Stimulated activated CD4-positive, alpha-beta T cell treated with anti-CD3 and anti-CD28 coated beads, Interleukin-1b, Interleukin-23, amount 100 ng/mL, for 1 hour (primary cell): ENCODE measurements at regions not wholly inside any gene's neighbourhood (a gene's known extent, or its start where the extent isn't known, plus 50 kb on each side); places are given as distances from the start of the nearest gene placed in this dataset.

Source experiments
- DNase-seq, 2 donors: peaks; one replicate each; pipeline ENCODE4 v3.0.0-alpha.2; 2020; ENCODE audit warnings: low read depth in 2 of 2

DNA sequence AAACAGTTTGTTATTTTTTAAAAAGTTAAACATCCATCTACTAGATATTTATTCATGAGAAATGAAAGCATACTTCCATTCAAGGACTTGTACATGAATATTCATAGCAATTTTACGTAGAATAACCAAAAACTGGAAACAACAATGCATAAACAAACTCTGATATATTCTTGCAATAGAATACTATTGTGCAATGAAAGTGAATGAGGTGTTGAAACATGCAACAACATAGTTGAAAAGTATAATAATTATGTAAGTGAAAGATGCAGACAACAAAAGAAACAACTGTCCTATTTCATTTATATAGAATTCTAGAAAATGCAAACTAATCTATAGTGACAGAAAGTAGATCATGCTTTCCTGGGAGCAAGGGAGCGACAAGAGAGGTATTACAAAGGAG, 206.6 kb upstream of the KLHL29 start:
- no peak for DNase-seq

DNA sequence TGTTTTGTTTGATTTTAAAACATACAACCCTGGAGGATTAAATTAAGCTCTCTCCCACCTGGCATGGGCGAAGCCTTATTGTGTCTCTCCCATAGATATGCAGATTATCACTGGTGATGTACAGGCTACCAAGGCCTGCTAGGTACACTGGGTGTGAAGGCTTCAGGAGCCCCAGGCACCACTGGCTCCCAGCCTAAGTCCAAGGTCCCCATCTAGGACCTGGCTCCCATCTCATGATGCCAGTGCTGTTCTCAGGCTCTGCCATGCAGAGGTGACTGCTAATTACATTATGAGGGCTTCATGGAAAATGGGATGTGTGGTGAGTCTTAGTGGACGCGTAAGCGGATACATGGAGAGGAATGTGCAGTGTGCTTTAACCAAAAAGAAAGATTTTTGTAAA, 201.2 kb upstream of the KLHL29 start:
- no peak for DNase-seq

DNA sequence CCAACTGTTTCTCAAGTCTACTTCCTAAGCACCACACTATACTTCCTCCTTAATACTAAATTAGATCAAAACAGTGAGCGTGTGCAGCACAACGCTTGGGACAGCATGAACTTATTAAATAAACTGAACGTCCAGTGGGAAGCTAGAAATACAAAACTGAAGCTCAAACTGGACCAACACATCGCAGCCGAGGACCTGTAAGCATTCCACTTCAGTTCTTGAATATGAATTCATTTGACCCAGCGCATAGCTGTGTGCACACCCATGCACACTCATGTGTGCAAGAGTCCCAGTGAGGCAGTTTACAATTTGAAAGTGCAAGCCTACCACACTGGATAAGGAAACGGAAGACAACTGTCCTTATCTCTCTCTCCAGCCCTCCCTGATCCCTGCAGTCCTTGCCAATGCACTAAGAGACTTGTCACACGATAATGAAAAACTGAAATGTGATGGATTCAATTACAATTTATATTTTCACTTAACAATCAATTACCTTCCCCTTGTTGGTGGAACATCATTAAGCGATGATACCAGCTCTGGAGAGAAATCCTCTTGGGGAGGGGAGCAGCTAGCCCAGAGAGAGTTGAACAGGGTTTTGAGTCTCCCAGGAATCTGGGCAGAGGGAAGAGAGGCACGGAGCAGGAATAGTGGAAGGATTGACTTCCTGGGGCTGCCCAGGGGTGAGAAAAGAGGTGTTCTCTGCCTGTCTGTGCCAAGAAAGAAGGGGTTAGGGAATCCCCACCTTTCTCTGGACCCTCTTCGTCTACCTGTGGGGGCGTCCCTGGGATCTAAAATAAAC, 186.5 kb upstream of the KLHL29 start:
- no peak for DNase-seq

- no peak for DNase-seq
Observed at GRCh38 chr2:23199115-23199918, 185.7 kb upstream of the KLHL29 start.

DNA sequence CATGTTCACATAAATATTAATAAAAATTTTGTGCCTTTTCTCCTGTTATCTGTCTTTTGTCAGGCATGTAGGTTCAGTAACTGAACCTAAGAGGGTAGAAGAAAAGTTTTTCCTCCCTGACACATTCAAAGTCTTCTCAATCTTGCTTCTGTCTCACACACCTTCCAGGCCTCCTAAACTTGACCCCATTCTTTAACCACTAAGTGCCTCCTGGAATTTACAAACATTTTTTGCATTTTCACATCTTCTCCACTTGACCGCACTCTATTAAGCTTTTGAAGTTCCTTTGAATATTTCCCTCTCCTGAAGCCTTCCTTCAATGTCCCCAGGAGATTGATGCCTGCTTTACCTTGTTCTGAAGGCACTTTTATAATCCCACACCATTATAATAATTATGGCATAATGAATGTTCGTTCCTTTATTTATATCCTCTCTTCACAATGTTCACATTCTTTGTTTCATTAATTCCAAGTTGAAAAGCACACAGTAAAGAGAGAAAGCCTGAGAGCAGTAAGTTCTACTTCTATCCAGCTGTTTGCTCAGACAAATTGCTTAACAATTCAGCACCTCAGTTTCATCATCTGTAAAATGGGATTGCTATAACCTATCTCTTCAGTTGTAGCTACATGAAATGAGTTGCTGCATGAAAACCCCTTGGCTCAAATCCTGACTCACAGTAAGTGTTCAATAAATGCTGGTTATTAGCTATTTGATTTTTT, 184.8 kb upstream of the KLHL29 start:
- DNase-seq, result no peak

DNA sequence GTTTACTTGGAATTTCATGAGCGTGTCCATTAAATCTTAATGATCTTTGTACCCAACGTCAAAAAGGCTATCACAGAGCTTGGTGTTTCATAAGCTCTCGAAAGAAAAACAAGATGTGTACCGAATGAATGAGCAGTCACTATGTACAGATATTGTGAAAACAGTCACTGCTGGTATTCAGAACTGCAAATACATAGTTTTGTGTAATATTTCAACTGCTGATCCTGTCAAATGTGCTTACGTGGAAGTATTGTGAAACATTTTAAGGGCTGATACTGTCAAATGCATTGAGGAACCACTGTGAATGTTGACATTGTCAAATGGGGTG, 184.2 kb upstream of the KLHL29 start:
- DNase-seq, result no peak

DNA sequence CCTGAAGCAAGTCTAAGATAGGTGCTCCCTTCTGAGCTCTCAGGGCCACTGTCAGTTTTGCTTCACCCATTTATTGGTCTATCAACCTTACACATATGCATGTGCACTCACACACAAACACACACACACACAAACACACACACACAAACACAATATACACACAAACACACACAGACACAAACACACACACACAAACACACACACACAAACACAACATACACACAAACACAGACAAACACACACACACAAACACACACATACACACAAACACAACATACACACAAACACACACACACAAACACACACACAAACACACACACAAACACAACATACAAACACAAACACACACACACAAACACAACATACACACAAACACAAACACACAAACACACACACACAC, 181.6 kb upstream of the KLHL29 start:
- no peak for DNase-seq

DNA sequence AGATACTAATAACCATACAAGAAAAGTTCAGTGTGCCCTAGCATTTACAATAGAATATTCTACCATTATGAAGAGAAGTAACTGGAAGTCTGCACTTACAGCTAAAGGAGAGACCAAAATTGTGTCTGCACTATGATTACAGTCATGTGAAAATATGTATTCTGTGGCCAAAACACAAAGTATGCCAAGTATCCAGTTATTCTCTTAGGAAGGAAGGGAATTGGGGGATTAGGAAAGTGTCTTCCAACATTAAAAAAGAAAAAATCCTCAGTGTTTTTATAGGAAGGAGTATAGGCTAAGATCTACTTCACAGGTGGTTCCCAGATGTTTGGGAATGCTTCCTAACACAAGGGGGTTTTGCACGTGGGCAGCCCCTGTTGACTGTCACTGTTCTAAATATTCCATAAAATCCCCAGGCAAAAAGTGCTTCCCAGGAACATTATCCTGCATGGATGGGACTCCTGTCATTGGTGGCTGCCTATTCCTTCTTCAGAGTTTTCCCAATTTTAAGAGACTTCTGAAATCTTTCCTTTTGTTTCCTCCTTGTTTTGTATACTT, 180.2 kb upstream of the KLHL29 start:
- no peak for DNase-seq

DNA sequence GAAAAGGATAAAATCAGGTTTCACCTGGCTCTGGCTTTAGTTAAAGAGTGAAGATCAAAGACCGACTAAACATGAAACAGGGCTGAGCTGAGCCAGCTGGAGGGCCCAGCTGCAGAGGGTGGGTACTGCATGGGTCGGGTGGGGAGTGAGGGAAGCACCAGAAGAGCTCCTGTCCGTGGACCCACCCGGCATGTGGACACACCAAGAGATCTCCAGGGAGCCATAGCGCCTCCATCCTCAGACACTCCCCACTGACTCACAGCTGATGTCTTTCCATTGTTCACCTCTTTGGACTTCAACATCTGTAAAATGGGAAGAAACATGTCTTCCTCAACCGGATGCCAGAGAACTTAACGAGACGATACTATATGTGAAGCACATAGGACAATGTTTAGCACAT, 178.3 kb upstream of the KLHL29 start:
- no peak for DNase-seq

GRCh38 chr2:23207871-23208270, 177.1 kb upstream of the KLHL29 start:
- no peak for DNase-seq

GRCh38 chr2:23208339-23208738, 176.6 kb upstream of the KLHL29 start:
- no peak for DNase-seq

- DNase-seq, result no peak
Observed at GRCh38 chr2:23209059-23209458, 175.9 kb upstream of the KLHL29 start.

- DNase-seq, result no peak
Observed at GRCh38 chr2:23211987-23212583, 172.9 kb upstream of the KLHL29 start.

- DNase-seq, result no peak
Observed at GRCh38 chr2:23213196-23213595, 171.8 kb upstream of the KLHL29 start.

DNA sequence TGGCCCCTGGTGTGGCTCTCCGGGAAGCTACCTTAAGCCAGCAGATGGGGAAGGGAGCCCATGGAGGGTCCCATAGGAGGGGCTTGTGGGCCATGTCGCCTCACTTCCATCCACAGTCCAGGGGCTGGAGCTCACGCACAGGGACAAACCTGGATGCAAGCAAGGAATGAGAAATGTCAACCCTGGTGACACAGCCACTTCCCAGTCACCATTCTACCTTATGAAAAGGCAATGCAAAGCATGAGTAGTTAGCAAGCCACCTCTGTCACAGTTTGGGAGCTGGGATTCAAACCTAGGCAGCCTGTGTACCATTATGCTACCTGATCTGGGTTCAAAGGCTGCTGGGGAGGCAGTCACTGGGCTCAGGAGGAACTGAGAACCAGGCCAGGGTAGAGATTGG, 170.0 kb upstream of the KLHL29 start:
- no peak for DNase-seq

DNA sequence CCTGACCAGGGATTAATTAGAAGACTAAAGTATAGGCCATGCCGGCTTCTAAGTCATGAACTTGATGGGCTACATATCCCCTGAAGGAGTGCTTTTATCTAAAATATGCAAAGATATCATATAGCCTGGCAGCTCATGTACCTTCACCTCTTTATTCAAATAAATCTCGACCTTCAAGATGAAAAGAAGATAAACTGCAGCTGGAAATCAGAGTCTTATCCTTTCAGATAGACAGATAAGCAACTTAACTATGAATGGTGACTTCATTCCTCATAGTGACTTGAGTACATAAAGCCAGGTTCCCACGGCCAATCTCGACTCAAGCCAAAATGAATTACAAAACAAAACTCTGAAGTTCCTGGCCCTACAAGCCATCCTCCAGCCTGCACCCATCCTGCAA, 165.3 kb upstream of the KLHL29 start:
- no peak for DNase-seq

GRCh38 chr2:23220513-23221094, 164.4 kb upstream of the KLHL29 start:
- DNase-seq, result no peak

DNA sequence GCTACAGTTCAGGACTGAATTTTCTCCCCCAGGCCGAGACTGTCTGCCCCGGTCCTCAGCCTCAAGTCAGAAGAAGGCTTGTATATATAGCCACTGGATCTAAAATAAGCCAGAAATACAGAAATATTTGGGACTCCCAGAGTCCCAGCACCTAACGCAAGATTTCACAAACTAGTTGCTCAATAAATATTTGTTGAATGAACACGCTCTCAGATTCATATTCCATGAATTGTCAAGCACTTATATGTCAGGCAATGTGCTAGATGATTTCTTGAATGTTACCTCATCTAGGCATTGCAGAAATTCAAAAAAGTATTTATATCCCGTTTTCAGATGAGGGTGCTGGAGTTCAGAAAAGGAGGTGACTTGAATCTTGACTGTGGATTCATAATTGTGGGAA, 163.7 kb upstream of the KLHL29 start:
- DNase-seq, result no peak

- DNase-seq, result no peak
Observed at GRCh38 chr2:23221901-23222300, 163.1 kb upstream of the KLHL29 start.

GRCh38 chr2:23230885-23231284, 154.1 kb upstream of the KLHL29 start:
- DNase-seq, result no peak

GRCh38 chr2:23231865-23232264, 153.1 kb upstream of the KLHL29 start:
- DNase-seq, result no peak

DNA sequence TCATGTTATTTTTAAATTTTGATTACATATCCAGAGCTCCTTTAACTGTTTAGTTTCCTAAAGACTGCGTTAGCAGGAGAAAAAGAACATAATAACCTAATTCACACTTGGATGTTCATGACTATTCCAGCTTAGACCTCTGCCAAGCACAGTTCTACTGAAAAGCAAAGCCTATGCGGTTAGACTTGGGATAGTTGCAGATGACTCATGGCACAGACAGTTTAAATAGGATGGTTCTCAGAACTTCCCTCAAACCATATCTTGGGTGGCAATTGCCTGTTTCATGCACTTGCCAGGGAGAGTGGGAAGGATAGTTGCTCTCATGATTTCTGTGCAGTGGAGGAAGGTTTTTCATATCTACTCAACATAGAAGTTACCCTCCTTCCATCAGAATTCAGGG, 149.7 kb upstream of the KLHL29 start:
- DNase-seq, result no peak
